A673 (cell line): ENCODE measurements at regions not wholly inside any gene's neighbourhood (a gene's known extent, or its start where the extent isn't known, plus 50 kb on each side); places are given as distances from the start of the nearest gene placed in this dataset.

ENCODE experiments used
- EZH2 ChIP-seq: fragments of 200-600 bp; sonication (generic); IDR thresholded peaks from 2 replicates; pipeline ENCODE4 v1.6.1; 2017; ENCODE audit warnings: borderline replicate concordance, low read depth, mild to moderate bottlenecking, mixed read lengths, antibody characterized with exemption, low read length; ENCODE audit not compliant: poor library complexity, severe bottlenecking
- TF ChIP-seq, protein P1 (sequence below): fragments of 300-800, 200-600 bp; sonication (generic); conservative IDR thresholded peaks from 2 replicates; pipeline ENCODE4 v1.5.1; 2017; ENCODE audit warnings: low read depth, mild to moderate bottlenecking, antibody characterized with exemption, low read length, moderate library complexity, mixed read lengths

DNA sequence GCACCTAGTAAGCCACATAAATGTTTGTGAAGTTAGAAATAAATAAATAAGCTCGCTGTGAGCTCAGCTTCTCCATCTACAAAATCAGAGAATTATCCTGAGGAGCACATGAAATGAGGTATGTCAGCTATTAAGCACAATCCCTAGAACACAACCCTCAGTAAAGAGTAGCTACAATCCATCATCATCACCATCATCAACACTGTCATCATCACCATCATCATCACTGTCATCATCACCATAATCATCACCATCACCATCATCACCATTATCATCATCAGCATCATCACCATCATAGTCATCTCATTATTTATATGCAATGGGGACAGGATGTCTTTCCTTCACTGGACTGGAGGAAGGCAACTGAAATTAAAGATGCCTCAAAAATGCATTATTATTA lies 189.6 kb downstream of the NPHP4 start:
- TF ChIP-seq, protein P1, sequence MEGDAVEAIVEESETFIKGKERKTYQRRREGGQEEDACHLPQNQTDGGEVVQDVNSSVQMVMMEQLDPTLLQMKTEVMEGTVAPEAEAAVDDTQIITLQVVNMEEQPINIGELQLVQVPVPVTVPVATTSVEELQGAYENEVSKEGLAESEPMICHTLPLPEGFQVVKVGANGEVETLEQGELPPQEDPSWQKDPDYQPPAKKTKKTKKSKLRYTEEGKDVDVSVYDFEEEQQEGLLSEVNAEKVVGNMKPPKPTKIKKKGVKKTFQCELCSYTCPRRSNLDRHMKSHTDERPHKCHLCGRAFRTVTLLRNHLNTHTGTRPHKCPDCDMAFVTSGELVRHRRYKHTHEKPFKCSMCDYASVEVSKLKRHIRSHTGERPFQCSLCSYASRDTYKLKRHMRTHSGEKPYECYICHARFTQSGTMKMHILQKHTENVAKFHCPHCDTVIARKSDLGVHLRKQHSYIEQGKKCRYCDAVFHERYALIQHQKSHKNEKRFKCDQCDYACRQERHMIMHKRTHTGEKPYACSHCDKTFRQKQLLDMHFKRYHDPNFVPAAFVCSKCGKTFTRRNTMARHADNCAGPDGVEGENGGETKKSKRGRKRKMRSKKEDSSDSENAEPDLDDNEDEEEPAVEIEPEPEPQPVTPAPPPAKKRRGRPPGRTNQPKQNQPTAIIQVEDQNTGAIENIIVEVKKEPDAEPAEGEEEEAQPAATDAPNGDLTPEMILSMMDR, result no peak
- TF ChIP-seq EZH2, result no peak
